GM19463 (cell line): ENCODE measurements at regions not wholly inside any gene's neighbourhood (a gene's known extent, or its start where the extent isn't known, plus 50 kb on each side); places are given as distances from the start of the nearest gene placed in this dataset.

Experiments used
- ATAC-seq: cut with Tn5 transposase; IDR thresholded peaks from one replicate; pipeline ENCODE4 v1.9.1; 2021; ENCODE audit warnings: mild to moderate bottlenecking, moderate library complexity; ENCODE audit not compliant: unreplicated experiment

DNA sequence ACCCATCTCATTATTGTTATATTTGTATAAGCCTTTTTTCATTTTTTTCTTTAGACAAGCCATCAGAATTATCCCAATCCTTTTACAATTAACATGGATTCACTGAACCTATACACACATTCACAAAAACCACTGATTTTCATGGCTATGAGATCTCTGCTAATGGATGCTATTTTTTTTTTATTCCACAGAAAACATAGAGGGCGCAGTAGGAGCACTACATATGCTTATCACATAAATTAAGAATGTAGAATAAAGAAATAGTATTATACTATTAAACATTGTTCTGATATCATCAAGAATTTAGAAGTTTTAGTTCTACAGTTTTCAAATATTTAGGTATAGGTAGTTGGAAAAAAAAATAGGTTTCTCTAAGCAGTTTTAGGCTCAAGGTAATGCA is 1477.4 kb downstream of the ARAP2 start:
- no peak for ATAC-seq

DNA sequence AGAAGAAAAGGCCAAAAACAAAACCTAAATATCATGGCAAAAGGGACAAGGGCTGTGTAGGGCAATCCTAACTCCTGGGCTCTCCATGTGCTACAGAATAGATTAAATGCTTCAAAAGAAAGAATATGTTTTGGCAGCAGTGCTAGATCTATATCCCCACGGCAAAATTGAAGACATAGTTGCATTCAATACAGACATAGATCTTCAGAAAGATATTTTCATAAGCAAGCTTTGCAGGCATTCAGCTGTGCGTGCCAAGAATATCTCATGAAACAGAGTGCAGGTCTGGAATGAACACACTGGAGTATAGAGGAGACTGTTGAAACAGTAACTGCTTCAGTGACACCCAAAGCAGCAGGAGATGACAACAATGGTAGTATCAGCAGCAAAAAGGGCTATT is 1476.9 kb downstream of the ARAP2 start:
- no peak for ATAC-seq

DNA sequence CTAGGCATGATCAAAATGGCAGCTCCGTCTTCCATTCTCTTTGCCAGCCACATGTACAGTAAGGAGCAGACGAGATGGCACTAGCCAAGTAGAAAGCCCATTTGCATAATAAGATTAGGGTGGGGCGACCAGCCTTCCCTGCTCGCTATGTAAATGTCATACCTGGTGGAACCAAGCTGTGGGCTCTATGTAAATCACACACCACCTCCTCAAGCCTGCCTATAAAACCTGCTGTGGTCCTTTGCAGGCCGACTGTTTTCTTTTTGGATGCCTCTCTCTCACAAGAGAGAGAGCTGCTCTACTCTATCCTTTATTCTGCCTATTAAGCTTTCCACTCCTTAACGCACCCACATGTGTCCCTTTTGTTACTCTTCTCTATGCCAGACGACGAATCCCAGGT is 1472.7 kb downstream of the ARAP2 start:
- ATAC-seq: no peak

DNA sequence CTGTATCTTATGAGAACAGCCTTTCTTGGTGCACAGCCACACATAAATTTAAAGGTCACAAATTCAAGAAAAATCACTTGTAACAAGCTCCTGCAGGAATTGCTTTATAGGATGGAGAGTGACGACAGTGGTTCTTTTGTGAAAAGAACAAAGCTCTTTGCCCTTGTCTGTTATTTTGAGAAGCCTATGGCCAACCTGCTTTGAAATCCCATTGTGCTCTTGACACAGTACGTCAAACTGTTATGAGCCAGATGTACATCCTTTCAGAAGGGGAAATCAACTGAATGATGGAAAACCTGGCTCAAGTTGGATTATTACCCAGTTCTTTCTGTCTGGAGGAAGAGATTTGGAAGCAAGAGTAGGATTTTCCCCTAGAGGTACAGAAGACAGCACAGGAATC is 1454.2 kb downstream of the ARAP2 start:
- no peak for ATAC-seq

DNA sequence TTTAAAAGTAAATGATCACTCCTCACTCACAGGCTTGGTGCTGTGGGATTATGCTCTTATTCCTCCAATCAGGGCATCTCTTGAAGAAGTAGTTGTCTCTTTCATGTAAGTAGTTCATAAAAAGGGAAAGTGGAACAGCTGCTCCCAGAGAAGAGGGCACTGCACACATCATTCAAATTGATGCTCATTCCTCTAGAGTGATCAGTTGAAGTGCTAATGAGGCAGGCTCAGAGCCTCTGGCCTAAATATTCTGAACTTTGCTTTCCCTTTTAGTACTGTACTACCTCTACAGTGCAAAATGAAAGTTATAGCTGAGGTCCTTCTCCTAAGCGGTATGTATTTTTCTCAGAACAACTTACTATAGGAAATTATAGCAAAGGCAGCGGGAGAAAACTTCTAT is 1453.1 kb downstream of the ARAP2 start:
- ATAC-seq: no peak

DNA sequence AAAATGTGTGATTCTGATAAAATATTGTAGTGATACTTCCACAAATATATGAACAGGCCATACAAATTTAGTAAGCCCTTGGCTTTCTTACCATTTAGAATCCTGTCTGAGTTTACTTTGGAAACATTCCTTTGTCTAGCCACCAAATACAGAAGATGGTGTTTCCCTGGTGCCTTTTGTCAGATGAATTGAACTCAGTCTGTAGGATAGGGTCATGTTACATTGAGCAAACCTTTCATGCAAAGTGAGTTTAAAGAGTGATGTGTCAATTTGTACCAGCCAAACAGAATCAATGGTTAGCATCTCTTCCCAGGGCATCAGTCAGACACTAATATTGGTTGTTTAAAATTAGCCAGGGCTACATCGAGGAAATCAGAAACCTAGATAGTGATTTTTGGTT is 1443.4 kb downstream of the ARAP2 start:
- no peak for ATAC-seq

DNA sequence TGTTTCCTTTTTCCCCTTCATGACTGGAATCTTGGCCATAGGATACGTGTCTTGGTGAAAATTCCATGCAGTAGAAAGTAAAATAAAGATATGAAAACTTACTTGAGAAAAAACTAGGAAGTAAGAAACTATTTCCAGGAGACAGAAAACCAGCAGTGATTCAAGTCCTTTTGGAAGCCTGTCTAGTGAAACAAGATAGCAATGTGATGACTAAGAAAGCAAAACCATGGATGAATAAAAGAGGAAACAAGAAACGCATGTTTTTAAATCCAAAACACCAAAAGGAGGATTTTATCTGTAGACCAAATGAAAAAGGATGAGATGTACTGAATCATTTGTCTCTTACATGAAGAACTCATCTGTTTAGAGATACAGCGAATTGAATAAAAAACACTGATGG is 1430.0 kb downstream of the ARAP2 start:
- no peak for ATAC-seq

DNA sequence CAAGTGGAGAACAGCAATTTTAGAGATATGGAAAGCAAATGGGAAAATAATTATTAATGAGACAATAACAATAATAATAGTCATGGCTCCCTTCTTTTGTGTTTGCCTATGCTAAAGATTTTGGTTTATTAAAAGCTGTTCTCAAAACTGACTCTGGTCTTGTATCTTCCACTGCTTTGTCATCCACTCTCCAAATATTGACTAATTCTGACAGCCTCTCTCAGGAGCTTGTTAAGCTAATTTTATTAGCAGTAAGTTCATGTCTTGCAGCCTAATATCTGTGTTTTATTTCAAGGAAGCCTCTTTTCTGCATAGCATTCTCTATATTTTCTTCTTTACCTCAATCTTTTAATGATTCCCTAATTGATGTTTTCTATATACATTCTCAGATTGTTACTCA is 1419.8 kb downstream of the ARAP2 start:
- ATAC-seq: no peak

DNA sequence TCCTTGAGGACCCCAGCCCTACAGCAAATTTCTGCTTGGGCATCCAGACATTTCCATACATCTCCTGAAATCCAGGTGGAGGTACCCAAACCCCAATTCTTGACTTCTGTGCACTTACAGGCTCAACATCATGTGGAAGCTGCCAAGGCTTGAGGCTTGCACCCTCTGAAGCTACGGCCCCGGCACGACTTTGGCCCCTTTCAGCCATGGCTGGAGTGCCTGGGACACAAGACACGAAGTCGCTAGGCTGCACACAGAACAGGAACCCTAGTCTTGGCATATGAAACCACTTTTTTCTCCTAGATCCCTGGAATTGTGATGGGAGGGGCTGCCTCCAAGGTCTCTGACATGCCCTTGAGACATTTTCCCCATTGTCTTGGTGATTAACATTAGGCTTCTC is 1417.7 kb downstream of the ARAP2 start:
- no peak for ATAC-seq

DNA sequence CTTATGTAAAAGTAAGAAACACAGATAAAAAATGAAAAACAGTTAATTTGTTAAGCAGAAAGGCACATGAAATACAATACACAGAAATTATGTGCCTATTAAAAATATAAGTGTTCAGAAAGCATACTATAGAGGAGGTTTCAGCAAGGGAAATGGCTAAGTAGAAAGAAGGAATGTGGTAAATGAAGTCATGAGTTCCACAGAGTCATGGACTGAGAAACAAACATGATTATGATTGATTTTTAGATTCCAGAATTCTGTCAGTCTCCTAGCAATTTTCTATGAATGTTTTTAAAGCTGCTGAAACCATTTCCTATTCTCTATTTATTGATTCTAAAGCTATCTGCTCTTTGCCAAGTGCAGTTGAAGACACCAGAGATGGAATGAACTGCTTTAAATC is 1398.4 kb downstream of the ARAP2 start:
- no peak for ATAC-seq

DNA sequence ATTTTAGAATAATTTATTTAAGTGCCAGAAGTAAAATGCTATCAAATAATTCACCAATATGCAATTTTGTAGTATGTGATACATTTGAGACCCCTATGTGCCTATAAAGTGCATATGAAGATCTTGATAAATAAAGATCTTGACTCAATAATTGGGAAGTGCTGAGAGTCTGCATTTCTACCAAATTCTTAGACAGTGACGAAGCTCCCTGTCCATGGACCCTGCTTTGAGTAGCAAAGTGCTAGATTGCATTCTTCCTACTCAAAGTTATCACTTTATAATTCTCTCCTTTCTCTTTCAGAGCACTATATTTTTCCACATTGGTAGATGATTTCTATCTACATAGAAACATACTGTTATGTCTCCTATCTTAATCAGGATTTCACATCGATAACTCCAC is 1393.9 kb downstream of the ARAP2 start:
- ATAC-seq: no peak

DNA sequence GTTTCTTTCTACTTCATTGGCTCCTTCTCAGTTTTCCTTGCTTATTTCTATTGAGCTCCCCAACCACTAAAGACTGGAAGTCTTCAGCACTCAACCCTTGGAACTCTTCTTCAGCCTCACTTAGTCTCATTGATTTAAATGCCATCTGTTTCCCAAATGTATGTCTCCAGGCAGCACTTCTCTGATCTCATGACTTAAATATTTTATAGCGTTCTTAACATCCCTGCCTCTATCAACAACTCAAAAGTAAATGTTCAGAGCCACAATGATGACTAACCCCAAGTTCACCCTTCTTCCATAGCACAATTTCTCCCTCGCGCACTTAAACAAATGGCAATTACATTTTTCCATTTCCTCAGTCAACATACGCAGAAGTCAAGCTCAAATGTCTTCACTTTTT is 1393.3 kb downstream of the ARAP2 start:
- no peak for ATAC-seq

DNA sequence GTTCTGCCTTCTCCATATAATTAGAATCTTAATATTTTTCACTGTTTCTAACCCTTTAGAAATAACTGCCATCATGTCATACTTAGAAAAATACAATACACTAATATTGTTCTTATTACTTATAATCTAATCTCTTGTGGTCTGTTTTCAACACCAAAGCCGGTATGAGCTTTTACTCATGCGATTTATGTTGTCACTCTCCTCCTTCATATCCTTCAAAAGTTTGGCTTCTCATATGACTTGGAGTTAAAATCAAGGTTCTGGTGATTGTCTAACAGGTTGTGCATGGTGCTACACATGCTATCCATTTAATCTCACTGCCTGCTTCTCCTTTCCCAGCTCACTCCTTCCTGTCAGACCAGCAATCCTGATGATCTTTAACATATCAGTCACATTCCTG is 1392.9 kb downstream of the ARAP2 start:
- ATAC-seq: no peak

DNA sequence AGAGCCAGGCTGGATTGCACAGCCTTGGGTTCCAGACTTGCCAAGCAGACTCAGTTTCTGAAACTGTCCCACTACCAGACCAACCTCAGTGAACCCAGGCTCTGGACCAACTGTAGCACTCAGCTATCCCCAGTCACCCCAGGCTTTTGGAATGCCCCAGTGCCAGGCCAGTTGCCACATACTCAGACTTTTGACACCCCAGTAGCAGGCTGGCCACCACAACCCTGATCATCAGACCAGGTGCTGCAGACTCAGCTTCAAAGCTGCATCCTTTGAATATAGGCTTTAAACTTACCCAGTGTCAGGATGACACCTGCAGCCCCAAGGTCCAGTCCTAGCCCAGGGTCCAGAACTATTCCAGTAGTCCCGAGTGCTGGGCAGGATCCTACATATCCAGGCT is 1389.9 kb downstream of the ARAP2 start:
- no peak for ATAC-seq

DNA sequence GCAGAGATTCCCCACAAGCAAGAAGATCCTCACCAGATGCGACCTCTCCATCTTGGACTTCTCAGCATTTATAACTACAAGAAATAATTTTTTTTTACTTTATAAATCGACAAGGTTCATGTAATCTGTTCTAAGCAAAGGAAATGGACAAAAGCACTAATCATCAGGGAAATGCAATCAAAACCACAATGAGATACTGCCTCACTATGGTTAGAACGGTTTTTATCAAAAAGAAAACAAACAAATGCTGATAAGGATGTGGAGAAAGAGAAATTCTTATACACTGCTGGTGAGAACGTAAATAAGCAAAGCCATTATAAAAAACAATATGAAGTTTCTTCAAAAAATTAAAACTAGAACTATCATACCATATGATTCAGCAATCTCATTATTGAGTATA is 1382.6 kb downstream of the ARAP2 start:
- ATAC-seq: no peak

DNA sequence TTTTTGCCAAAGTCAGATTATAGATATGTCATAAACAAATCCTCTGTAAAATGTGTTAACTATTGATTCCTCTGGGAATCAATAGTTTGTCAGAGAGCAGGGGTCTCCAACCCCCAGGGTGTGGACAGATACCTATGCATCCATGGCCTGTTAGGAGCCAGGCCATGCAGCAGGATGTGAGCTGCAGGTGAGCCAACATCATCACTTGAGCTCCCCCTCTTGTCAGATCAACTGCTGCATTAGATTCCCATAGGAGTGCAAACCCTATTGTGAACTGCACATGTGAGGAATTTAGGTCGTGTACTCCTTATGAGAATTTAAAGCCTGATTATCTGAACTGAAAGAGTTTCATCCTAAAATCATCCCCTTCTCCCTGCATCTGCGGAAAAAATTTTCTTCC is 1365.4 kb downstream of the ARAP2 start:
- no peak for ATAC-seq

DNA sequence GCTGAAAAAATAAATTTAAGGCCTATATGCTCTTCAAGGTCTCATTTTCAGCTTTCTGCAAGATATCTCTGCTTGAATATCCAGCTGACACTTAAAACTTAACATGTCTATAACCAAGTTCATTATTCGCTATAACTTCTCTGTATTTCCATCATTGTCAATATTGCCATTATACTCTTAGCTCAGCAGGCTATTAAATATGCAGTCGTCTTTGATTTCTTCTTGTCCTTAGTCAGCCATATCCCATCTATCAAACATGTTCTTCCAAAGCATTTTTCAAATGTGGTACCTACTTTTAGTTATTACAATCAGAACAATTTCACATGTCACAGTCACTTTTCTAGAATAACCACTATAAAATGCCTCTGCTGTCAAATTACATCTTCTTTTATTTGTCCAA is 1364.1 kb downstream of the ARAP2 start:
- no peak for ATAC-seq

DNA sequence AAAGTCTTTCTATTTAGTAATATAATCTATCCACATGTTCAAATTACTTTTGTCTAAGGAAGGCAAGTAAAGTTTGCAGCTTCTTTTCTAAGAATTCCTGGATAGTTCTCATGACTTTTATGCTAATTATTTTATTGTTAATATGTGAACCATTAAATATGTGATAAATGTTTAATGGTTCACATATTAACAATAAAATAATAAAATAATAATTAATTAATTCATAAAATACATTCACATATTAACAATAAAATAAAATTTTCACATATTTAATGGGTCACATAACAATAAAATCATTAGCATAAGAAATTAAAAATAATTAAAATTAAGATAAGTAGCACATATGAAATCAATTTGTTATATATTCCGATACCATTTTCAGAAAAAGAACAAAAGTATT is 1352.4 kb downstream of the ARAP2 start:
- ATAC-seq: no peak

DNA sequence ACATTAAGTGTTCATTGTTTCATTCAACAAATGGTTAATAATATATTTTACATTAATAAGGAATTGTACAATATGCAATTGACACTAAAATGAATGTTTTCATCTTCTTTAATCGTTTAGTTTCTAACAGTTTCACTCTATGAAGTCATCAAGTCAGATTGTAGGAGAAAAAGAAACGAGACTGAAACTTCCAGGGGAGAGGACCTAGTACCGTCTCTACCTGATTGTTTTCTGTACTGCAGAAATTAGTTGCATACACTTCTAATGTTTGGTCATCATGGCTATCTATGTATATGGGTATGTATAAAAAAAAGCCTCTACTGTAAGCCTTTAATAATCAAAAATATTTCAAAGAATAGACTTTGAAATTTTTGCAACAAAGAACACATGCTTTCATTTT is 1350.9 kb downstream of the ARAP2 start:
- ATAC-seq: no peak

DNA sequence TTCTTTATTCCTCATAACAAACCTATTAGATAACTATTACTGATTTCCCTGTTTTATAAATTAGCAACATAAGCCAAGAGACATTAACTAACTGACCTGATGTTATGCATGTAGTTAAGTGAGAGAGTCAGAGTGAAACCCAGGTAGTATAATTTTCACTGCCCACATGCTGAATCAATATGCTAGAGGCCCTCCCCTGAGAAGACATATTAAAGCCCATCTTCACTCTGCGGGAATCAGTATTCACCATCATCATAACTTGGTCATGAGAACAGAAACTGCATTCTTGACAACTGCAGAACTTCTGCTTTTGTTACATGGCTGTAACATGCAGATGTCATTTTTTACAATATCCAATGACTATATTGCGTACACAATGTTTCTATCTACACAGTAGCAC is 1324.3 kb downstream of the ARAP2 start:
- ATAC-seq: no peak

DNA sequence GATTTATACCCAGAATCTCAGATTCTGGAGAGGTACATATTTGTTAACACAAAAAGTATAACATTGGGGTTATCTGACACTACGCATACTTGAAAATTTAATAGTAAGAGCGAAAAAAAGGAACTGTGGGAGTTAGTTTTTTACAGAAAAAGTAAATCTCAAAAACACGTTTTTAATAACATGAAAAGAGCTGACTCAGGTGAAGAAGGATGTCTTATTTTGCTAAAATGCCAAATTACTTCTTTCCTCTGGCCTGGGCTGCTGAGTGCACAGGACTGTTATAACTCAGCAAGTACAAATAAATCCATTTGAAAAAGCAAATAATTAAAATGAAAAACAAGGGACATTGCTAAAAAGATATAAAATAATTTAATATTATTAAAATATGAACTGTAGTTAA is 1322.9 kb downstream of the ARAP2 start:
- ATAC-seq: no peak

DNA sequence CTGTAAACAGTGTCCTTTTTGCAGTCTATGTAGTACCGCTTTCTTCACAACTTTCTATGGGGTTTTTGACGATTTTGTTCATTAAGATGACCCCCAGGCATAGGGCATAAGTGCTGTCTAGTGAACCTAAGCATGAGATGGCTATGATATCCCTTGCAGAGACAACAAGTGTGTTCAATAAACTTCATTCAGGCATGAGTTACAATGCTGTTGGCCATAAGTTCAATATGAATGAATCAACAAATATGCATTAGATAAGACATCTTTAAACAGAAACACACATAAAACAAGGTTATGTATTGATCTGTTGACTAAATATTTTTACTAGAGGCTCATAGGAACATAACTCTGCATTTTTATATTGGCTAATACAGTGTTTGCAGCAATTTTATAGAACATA is 1322.0 kb downstream of the ARAP2 start:
- no peak for ATAC-seq

DNA sequence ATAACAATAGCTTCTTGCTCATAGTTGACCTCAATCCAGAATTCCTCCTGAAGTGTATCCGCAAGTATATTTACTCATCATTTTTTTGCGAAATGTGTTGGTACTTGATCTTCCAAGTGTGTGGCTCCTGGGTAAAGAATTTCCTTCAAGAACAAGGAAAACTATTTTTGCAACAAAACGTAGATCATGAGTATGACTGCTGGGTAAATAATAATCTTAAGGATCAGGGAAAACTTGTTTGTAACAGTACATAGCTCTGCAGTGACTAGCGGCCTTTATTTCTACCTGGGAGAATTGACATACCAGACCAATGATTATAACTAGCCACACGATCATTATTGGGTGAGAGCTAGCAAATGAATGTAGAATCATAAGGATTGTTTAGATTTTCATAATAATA is 1311.7 kb downstream of the ARAP2 start:
- no peak for ATAC-seq

DNA sequence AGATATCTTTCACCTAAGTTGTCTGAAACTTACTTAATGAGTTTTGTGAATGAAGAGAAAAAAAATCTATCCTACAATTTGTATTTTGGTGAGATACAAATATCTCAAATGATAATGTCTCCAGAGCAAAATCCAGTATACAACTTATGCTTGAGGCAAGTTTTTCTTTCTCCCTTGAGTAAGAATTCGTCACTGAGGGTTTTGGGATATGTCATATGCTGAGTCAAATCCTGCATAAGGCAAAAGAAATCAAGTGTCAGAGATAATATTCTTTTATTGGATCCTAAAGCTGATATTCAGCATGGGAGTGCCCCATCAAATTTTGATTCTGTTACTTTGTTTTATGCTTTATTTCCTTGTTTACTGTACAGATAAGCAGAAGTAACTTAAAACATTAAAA is 1308.6 kb downstream of the ARAP2 start:
- no peak for ATAC-seq
